Left kidney (tissue), 1 donor: ENCODE measurements at regions not wholly inside any gene's neighbourhood (a gene's known extent, or its start where the extent isn't known, plus 50 kb on each side); places are given as distances from the start of the nearest gene placed in this dataset.
"Not testable (repeated sequence)": the region's sequence is repeated elsewhere in the genome, so short reads cannot be mapped to it uniquely, and the experiment has no call there.

Source experiments
- DNase-seq: peaks from one replicate; pipeline ENCODE4 v3.0.0-alpha.2; 2013

DNA sequence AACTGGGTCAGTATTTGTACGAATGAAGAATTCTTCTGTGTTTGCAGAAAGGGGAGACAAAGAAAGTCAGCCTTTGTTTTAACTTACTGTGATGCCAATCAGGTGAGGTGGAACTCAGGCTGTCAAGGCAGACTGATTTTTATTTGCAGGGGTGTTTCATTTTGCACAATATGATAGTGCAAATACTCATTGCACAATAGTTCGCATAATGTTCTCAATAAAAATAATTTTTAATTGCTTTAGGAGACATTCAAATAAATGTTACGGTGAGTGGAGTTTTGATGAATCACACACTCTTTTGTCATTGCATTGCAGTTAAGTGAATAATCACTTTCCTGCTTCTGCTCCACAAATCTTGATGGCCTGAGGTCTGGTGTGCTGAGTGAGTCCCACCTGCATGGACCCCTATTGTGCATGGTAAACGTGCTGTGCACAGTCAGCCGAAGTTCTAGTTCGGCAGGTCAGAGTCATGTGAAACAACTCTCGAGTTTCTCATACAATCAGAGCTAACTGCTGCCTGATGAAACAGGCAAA lies 141.3 kb upstream of the FZD8 start:
- DNase-seq: no peak

- DNase-seq: no peak
Measured at GRCh38 chr10:35781643-35782035, 139.5 kb upstream of the FZD8 start.

DNA sequence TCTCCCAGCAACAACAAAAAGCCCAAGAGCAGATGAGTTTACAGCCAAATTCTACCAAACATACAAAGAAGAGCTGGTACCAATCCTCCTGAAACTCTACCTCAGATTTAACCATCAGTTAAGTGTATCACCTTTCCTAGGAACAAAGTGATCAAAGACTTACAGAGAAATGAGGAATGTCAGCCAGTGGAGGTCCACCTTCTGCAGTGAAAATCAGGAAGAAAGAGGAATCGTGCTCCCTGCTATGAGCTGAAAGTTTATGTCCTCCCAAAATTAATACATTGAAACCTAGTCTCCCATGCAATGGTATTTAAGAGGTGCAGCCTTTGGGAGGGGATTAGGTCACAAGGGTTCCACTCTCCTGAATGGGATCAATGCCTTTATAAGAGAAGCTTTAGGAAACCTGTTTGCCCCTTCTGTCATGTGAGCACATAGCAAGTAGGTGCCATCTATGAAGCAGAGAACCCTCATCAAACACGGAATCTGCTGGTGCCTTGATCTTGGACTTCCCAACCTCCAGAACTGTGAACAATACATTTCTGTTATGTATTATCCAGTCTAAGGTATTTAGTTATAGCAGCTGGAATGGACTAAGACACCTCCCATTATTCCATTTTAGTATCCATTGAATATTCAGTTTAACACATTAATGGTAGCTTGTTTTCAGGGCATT lies 139.0 kb upstream of the FZD8 start:
- DNase-seq: no peak

DNA sequence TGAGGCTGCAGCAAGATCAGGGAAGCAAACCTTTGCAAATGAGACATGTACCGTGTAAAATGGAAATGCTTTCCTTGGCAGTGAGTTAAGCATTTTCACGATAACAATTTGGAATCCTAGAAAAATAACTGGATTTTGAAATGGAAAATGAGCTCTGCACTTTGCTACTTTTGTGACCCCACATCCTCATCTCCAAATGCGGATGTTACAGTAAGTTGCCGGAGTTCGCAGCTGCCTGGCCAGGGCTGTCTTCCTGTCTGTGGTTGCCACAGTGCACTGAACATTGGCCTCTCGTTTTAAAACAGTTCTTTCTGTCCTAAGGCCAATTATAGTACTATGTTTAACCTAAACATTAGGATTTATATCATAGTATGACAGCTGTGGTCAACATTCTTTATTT lies 136.2 kb upstream of the FZD8 start:
- no peak for DNase-seq

DNA sequence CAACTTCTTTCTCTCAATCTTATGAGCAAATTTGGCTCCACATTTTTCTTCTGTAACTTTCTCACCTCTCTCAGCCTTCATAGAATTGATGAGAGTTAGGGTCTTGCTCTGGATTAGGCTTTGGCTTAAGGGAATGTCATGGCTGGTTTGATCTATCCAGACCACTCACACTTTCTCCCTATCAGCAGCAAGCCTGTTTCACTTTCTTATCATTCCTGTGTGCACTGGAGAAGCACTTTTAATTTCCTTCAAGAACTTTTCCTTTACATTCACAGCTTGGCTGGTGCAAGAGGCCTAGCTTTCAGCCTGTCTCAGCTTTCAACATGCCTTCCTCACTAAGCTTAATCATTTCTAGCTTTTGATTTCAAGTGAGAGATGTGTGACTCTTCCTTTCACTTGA lies 134.5 kb upstream of the FZD8 start:
- not testable (repeated sequence) for DNase-seq

GRCh38 chr10:35774109-35774508 lies 132.0 kb upstream of the FZD8 start:
- DNase-seq: no peak

- no peak for DNase-seq
Measured at GRCh38 chr10:35770817-35771355, 128.8 kb upstream of the FZD8 start.

DNA sequence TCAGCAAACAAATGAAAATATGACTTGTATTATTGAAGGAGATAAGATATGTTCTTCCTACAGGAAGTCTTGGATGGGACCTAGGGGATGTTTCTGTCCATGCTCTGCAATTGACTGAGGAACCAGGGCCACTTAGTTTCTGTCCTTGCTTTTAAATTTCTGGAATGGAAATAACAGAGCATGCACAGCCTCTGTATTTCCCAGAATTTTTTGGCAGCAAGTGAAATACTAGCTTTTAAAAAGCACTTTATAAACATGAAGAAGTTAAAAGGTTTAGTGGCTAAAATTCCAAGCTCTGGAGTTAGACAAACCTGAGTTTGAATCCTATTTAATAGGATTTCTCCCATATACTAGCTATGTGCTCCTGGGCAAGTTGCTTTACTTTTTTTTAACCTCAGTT lies 127.7 kb upstream of the FZD8 start:
- DNase-seq: no peak

- DNase-seq: no peak
Measured at GRCh38 chr10:35768731-35769130, 126.6 kb upstream of the FZD8 start.

- DNase-seq: no peak
Measured at GRCh38 chr10:35768011-35768410, 125.9 kb upstream of the FZD8 start.

- no peak for DNase-seq
Measured at GRCh38 chr10:35765996-35766395, 123.9 kb upstream of the FZD8 start.

DNA sequence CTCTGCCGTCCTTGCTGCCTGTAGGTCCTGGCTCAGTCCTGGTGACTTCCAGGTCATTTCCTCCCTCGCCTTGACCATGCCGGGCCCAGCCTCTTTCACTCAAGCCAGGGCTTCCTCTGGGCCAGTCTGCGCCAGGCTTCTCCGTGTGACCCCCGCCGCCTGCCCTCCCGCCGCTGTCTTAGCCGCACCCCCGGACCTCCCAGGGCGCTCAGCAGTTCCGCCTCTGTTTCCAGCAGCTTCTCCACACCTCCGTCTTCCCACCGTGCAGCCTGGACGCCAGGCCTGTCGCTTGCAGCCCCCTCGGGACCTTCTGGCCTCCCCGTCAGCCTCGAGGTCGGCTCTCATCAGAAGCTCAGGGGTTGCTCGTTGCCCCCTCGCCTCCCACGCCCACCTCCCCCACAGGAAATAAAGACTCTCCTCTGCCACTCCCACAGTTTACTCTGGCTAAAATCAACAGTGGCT lies 123.0 kb upstream of the FZD8 start:
- no peak for DNase-seq

DNA sequence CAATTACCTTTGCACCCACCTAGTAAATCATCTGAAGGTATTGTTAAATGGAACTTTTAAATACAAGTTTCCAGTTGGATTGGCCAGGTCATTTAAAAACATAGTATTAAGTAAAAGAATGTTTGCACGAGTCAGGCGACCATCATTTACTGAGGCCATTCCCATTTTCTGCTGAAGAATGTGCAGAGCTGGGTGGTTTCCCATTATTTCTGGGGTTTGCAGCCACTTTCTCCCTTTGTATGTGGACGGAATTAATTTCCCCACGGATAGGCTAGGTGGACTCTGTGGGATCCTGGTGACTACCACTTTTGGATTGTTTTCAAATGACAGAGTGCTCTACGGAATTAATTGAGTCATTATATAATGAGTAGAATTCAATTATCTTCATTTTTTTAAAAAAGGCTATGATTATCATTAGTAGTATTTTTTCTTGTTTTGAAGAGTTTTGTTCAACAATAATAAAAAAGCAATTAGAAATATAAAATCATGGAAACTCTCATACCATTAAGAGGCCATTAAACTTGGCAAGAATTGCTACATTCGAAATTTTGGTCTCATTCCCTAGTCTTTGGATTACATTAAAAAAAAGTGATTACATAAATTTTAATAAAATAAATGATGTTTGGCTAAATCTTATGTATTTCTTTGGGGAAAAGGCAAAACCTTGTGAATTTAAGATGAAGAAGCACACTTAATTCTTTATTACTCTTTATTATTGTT lies 120.4 kb upstream of the FZD8 start:
- no peak for DNase-seq

DNA sequence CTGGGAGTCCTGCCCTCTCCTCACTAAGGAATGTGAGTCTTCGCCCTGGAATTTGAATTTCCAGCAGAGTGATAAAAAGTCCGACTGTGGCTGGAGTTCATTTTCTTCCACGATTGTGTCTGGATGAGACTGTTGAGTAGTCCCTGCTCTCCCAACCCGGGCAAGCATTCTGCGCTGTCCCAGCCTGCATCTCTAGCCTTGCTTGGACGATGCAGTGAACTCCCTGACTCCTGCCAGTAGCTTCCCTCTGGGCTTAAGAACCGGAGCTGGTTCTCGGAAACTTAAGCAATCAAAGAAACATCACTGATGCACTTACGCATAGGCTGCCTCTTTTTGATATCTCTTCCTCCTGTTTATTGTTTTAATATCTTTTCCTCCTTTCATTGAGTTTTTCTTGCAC lies 116.0 kb upstream of the FZD8 start:
- no peak for DNase-seq

DNA sequence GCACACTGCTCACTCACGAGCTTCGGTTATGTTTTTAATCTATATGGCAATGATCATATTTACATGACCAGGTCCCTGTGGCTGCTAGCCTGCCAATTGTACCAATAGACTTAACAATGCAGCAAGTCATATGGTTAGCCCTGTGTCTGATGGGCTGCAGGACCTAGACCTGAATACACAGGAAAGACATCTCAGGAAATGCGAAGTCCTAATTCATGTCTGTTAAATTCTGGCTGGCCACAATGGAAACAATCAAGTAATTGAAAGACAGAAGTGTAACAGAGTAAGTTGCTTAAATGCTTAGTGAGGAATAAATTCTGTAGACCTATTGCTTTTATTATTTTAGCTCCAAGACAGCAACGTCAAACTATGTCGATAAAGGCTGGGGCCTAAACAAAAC lies 112.4 kb upstream of the FZD8 start:
- no peak for DNase-seq

GRCh38 chr10:35752469-35753461 lies 110.7 kb upstream of the FZD8 start:
- DNase-seq: no peak

DNA sequence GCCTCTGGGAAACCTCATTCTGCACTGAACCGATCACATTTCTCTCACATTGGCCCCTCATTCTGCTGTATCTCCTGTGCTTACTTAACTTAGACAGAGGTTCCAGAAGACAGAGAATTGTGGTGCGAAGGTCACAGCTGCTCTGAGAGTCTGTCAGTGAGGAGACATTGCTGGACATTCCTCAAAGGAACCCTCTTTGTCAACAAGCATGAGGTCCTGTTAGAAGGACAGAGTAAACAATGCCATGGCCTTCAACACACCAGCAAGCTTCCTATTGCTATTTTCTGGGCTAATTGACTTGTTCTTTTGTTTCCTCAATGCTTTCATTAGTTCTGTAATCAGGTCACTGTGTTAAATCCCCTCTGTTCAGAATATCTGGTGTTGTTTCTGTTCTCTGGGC lies 109.3 kb upstream of the FZD8 start:
- no peak for DNase-seq

- DNase-seq: no peak
Measured at GRCh38 chr10:35749230-35749629, 107.1 kb upstream of the FZD8 start.

- DNase-seq: no peak
Measured at GRCh38 chr10:35745617-35746403, 103.7 kb upstream of the FZD8 start.

DNA sequence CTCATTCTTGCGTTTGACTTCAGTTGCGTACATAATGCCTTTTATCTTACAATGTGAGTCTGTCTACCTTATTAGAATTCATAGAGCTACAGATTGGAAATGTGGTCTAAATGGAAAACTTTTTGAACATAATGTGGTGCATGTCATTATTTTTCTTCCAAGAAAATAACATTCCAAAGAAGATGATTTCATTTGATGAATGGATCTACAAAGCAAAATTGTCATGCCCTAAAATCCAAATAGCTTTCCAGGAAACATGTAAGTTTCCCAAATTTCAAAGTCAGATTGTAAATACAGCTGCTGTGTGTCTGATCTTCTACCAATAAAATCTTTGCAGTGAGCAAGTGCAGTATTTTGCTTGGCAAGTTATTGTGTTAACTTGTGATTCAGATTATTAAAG lies 101.8 kb upstream of the FZD8 start:
- no peak for DNase-seq

- no peak for DNase-seq
Measured at GRCh38 chr10:35743351-35743750, 101.3 kb upstream of the FZD8 start.
